ENCODE measurements at regions not wholly inside any gene's neighbourhood (a gene's known extent, or its start where the extent isn't known, plus 50 kb on each side); places are given as distances from the start of the nearest gene placed in this dataset.

GRCh38 chr16:86771506-86772460, 193.4 kb downstream of the FOXL1 start:
- no peaks in the 10 kb centered on the region for H3K9me3 ChIP-seq
- intact Hi-C loops (cut with DNase I) = no loop called here
- H3K4me1 ChIP-seq = no peaks in the 10 kb centered on the region
- H3K27ac ChIP-seq = no peak overlapping the region
- H3K36me3 ChIP-seq = no peaks in the 10 kb centered on the region
- no peaks in the 10 kb centered on the region for H3K27me3 ChIP-seq
- no peak for DNase-seq (ENCODE audit: extremely low spot score in 2 of 2)
- TF ChIP-seq POLR2A (IDR thresholded peaks at IDR 0.05) = no peak
- no peak for TF ChIP-seq POLR2AphosphoS5 (IDR thresholded peaks at IDR 0.05; ENCODE audit: insufficient read depth in 1 of 2, low read depth in 1 of 2)
- TF ChIP-seq, protein P1, sequence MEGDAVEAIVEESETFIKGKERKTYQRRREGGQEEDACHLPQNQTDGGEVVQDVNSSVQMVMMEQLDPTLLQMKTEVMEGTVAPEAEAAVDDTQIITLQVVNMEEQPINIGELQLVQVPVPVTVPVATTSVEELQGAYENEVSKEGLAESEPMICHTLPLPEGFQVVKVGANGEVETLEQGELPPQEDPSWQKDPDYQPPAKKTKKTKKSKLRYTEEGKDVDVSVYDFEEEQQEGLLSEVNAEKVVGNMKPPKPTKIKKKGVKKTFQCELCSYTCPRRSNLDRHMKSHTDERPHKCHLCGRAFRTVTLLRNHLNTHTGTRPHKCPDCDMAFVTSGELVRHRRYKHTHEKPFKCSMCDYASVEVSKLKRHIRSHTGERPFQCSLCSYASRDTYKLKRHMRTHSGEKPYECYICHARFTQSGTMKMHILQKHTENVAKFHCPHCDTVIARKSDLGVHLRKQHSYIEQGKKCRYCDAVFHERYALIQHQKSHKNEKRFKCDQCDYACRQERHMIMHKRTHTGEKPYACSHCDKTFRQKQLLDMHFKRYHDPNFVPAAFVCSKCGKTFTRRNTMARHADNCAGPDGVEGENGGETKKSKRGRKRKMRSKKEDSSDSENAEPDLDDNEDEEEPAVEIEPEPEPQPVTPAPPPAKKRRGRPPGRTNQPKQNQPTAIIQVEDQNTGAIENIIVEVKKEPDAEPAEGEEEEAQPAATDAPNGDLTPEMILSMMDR (IDR thresholded peaks at IDR 0.05) = no peak
- H3K4me3 ChIP-seq = no peak overlapping the region

- H3K4me1 ChIP-seq = no peaks in the 10 kb centered on the region
- no peaks in the 10 kb centered on the region for H3K27me3 ChIP-seq
- H3K36me3 ChIP-seq = no peaks in the 10 kb centered on the region
- H3K9me3 ChIP-seq = no peaks in the 10 kb centered on the region
- H3K27ac ChIP-seq = no peak overlapping the region
- no peak for DNase-seq (ENCODE audit: extremely low spot score in 2 of 2)
- no peak overlapping the region for H3K4me3 ChIP-seq
- TF ChIP-seq POLR2AphosphoS5 (IDR thresholded peaks at IDR 0.05; ENCODE audit: insufficient read depth in 1 of 2, low read depth in 1 of 2) = no peak
- TF ChIP-seq, protein P1 (IDR thresholded peaks at IDR 0.05) = no peak
- TF ChIP-seq POLR2A (IDR thresholded peaks at IDR 0.05) = no peak
- intact Hi-C loops (cut with DNase I) = no loop called here
These were observed 194.5 kb downstream of the FOXL1 start for GRCh38 chr16:86772671-86773353.

DNA sequence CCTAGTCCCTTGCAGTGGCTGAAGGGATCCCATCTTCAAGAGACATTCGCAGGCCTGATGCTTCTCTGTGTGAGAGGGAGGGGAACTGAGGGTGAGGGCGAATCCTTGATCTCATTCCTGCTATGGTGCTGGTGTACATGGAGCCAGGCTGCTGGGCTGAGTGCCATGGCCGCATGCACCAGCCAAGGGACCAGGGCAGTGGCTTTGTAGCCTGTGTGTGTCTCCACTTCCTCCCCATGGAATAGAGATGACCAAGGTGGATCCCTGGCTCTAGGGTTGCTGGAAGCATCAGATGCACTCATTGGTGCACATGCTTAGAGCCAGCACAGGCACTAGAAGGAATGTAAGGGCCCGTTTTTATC, 195.0 kb downstream of the FOXL1 start:
- Histone ChIP-seq H3K4me3 (no peak overlapping the region), H3K36me3 (no peaks in the 10 kb centered on the region), H3K9me3 (no peaks in the 10 kb centered on the region), H3K27me3 (no peaks in the 10 kb centered on the region), H3K27ac (no peak overlapping the region), H3K4me1 (no peaks in the 10 kb centered on the region)
- DNase-seq (ENCODE audit: extremely low spot score in 2 of 2) = no peak
- TF ChIP-seq POLR2A (IDR thresholded peaks at IDR 0.05) (no peak), POLR2AphosphoS5 (IDR thresholded peaks at IDR 0.05; ENCODE audit: insufficient read depth in 1 of 2, low read depth in 1 of 2) (no peak)
- TF ChIP-seq, protein P1 (IDR thresholded peaks at IDR 0.05) = no peak
- intact Hi-C loops (cut with DNase I) = no loop called here

DNA sequence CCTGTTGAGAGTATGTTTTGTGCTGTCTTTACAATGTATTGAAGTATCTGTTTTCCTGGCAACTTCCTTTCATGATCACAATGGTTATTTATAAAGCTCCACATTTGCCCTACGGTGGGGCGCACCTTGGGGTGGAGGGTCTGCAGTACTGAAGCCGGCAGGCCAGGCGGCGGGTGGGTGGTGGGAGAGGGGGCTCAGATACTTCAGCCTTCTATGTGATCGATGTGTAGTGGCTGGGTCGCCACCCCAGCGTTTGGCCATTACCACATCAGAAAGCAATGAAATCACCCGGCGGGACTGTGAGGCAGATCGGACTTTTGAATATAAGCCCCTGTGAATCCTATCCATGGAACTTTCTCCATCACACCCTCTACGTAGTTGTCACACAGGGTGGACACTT, 196.6 kb downstream of the FOXL1 start:
- no peaks in the 10 kb centered on the region for H3K36me3 ChIP-seq
- H3K4me1 ChIP-seq = no peaks in the 10 kb centered on the region
- no peaks in the 10 kb centered on the region for H3K27me3 ChIP-seq
- TF ChIP-seq, protein P1 (IDR thresholded peaks at IDR 0.05) = no peak
- no peak for TF ChIP-seq POLR2AphosphoS5 (IDR thresholded peaks at IDR 0.05; ENCODE audit: insufficient read depth in 1 of 2, low read depth in 1 of 2)
- TF ChIP-seq POLR2A (IDR thresholded peaks at IDR 0.05) = no peak
- H3K9me3 ChIP-seq = no peaks in the 10 kb centered on the region
- intact Hi-C loops (cut with DNase I) = no loop called here
- no peak for DNase-seq (ENCODE audit: extremely low spot score in 2 of 2)
- no peak overlapping the region for H3K4me3 ChIP-seq
- H3K27ac ChIP-seq = no peak overlapping the region

GRCh38 chr16:86775511-86775921, 197.2 kb downstream of the FOXL1 start:
- no peaks in the 10 kb centered on the region for H3K36me3 ChIP-seq
- no peaks in the 10 kb centered on the region for H3K9me3 ChIP-seq
- TF ChIP-seq POLR2A (IDR thresholded peaks at IDR 0.05) (no peak), POLR2AphosphoS5 (IDR thresholded peaks at IDR 0.05; ENCODE audit: insufficient read depth in 1 of 2, low read depth in 1 of 2) (no peak)
- TF ChIP-seq, protein P1 (IDR thresholded peaks at IDR 0.05) = no peak
- DNase-seq (ENCODE audit: extremely low spot score in 2 of 2) = no peak
- H3K4me1 ChIP-seq = no peaks in the 10 kb centered on the region
- intact Hi-C loops (cut with DNase I) = no loop called here
- no peak overlapping the region for H3K4me3 ChIP-seq
- H3K27ac ChIP-seq = no peak overlapping the region
- H3K27me3 ChIP-seq = no peaks in the 10 kb centered on the region

Measured in vagina (tissue), 2 donors.